Calu3 (cell line): ENCODE measurements at regions not wholly inside any gene's neighbourhood (a gene's known extent, or its start where the extent isn't known, plus 50 kb on each side); places are given as distances from the start of the nearest gene placed in this dataset.

ENCODE experiments used
- BruUV-seq: library from RNA; stranded (reverse); fragments of 400-500 nt; replicated peaks from 2 replicates; lab custom pipeline; 2021; lab: Mats Ljungman, UMichigan
- CTCF ChIA-PET: fragments of 300-600 bp; sonication (Branson Sonifier 250); formaldehyde crosslinking; loops from one replicate; lab custom pipeline; 2022; ENCODE audit warnings: antibody characterized with exemption; lab: Charles Lee
- DNase-seq: peaks from one replicate; pipeline ENCODE4 v3.0.0; 2022
- H3K27ac Mint-ChIP-seq: one replicate; pipeline ENCODE4 v1.8.0; 2022; ENCODE audit warnings: mixed read lengths; ENCODE audit not compliant: unreplicated experiment
- H3K27me3 Mint-ChIP-seq: one replicate; pipeline ENCODE4 v1.8.0; 2022; ENCODE audit warnings: mixed read lengths; ENCODE audit not compliant: unreplicated experiment
- H3K36me3 Mint-ChIP-seq: one replicate; pipeline ENCODE4 v1.8.0; 2022; ENCODE audit warnings: mild to moderate bottlenecking, moderate library complexity, mixed read lengths; ENCODE audit not compliant: insufficient read depth, unreplicated experiment
- H3K4me1 Mint-ChIP-seq: one replicate; pipeline ENCODE4 v1.8.0; 2022; ENCODE audit warnings: mild to moderate bottlenecking, low read depth, mixed read lengths; ENCODE audit not compliant: unreplicated experiment
- H3K4me3 Mint-ChIP-seq: one replicate; pipeline ENCODE4 v1.8.0; 2022; ENCODE audit warnings: mild to moderate bottlenecking, low read depth, moderate library complexity, mixed read lengths; ENCODE audit not compliant: unreplicated experiment
- H3K9me3 Mint-ChIP-seq: one replicate; pipeline ENCODE4 v1.8.0; 2022; ENCODE audit warnings: low read depth, mixed read lengths; ENCODE audit not compliant: unreplicated experiment
- intact Hi-C: fragments of 100-400 bp; cut with micrococcal nuclease; formaldehyde crosslinking; loops from one replicate; pipeline ENCODE4 v1.10.0; 2022; ENCODE audit not compliant: unreplicated experiment
- TF ChIP-seq, protein P1 (sequence below): fragments of 200-600 bp; IDR thresholded peaks from one replicate; pipeline ENCODE4 v1.8.0; 2022; ENCODE audit warnings: antibody characterized with exemption; ENCODE audit not compliant: unreplicated experiment

DNA sequence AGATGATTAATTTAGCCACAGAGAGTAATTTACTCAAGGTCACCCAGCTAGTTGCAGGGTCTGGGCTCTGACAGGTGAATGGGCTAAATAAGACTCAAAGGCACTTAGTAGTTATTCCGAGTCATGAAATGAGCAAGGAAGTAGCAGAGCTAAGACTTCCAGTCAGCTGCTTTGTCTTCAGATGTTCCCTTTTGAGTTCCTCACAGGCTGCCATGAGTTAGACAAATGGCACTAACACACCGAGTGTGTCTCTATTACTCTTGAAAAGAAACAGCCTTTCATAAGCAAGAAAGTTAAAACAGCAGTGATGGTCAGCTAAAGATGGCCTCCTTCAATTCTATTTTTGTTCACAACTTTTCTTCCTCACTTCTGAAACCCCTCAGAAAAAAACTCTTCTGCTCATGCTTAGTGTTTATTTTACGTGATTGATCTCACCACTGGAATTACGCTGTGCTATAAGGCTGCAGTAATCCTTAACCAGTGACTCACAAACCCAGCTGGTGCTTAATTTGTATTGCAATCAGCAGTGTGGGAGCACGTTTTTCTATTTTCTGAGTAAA lies 389.1 kb downstream of the AASDHPPT start:
- TF ChIP-seq, protein P1, sequence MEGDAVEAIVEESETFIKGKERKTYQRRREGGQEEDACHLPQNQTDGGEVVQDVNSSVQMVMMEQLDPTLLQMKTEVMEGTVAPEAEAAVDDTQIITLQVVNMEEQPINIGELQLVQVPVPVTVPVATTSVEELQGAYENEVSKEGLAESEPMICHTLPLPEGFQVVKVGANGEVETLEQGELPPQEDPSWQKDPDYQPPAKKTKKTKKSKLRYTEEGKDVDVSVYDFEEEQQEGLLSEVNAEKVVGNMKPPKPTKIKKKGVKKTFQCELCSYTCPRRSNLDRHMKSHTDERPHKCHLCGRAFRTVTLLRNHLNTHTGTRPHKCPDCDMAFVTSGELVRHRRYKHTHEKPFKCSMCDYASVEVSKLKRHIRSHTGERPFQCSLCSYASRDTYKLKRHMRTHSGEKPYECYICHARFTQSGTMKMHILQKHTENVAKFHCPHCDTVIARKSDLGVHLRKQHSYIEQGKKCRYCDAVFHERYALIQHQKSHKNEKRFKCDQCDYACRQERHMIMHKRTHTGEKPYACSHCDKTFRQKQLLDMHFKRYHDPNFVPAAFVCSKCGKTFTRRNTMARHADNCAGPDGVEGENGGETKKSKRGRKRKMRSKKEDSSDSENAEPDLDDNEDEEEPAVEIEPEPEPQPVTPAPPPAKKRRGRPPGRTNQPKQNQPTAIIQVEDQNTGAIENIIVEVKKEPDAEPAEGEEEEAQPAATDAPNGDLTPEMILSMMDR = no peak
- Mint-ChIP-seq H3K36me3 (no peaks in the 10 kb centered on the region), H3K27ac (no peak overlapping the region), H3K4me3 (no peak overlapping the region), H3K27me3 (no peaks in the 10 kb centered on the region), H3K9me3 (peaks cover 4% of the 10 kb centered on the region), H3K4me1 (no peaks in the 10 kb centered on the region)
- no peak for DNase-seq
- intact Hi-C loops = no loop called here
- CTCF ChIA-PET = no interaction called here
- no TSS peak for BruUV-seq

DNA sequence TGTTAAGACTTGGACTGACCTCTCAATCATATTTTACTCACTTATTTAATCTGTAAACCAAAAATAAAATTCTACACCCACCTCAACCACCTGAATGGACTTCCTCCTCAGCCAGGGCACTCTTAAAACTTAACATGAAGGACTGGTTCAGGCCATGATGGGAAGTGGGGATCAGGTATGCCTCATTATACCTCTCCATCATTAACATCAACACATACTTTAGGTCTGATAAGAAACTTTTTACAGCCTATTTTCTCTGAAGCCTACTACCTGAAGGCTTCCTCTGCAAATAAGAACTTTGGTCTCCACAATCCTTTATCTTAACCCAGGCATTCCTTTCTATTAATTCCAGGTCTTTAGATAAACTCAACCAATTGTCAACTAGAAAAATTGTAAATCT lies 390.0 kb downstream of the AASDHPPT start:
- BruUV-seq = no TSS peak
- TF ChIP-seq, protein P1 = no peak
- peaks cover 4% of the 10 kb centered on the region for H3K9me3 Mint-ChIP-seq
- CTCF ChIA-PET = no interaction called here
- H3K36me3 Mint-ChIP-seq = no peaks in the 10 kb centered on the region
- no peak overlapping the region for H3K4me3 Mint-ChIP-seq
- no peaks in the 10 kb centered on the region for H3K27me3 Mint-ChIP-seq
- no peak for DNase-seq
- H3K27ac Mint-ChIP-seq = no peak overlapping the region
- intact Hi-C loops = no loop called here
- H3K4me1 Mint-ChIP-seq = no peaks in the 10 kb centered on the region

DNA sequence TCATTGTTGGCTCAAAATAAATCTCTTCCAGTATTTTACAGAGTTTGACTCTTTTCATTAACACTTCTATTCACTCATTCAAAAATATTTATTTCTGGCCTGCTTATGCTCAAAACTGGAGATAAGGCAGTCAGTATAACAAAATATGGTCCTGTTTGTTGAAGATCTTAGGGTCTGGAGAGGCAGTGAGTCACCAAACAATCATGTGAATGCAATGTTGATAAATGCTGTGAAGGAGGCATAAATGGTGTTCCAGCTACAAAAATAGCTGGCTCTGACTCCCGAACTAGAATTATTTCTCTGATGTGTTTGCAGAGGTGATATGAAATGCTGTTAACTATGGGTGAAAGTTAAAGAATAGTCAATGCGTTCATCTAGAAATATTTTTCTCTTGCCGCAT lies 390.6 kb downstream of the AASDHPPT start:
- no peaks in the 10 kb centered on the region for H3K36me3 Mint-ChIP-seq
- H3K9me3 Mint-ChIP-seq = peaks cover 4% of the 10 kb centered on the region
- no peak for DNase-seq
- H3K27ac Mint-ChIP-seq = no peak overlapping the region
- TF ChIP-seq, protein P1 = no peak
- intact Hi-C loops = no loop called here
- CTCF ChIA-PET = no interaction called here
- no peaks in the 10 kb centered on the region for H3K4me1 Mint-ChIP-seq
- BruUV-seq = no TSS peak
- no peak overlapping the region for H3K4me3 Mint-ChIP-seq
- H3K27me3 Mint-ChIP-seq = no peaks in the 10 kb centered on the region

DNA sequence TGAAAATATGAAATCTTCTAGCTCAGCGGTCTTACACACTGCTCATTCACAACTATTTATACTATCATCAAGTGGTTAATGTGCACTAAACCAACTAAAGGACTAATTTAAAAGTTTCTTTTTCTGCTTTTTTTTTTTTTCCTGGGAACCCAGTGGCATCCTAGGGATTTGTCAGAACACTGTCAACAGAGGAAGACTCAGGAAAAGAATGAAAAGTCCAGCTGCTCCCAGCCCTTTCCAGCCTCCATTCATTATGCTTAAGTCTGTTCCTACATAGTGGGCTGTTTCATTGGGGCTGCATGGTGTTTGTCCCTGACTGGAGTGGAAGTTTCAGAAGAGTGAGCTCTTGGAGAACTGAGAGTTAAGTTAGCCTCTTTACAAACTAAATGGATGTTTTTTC lies 391.1 kb downstream of the AASDHPPT start:
- no peaks in the 10 kb centered on the region for H3K36me3 Mint-ChIP-seq
- H3K4me3 Mint-ChIP-seq = no peak overlapping the region
- intact Hi-C loops = no loop called here
- CTCF ChIA-PET = no interaction called here
- DNase-seq = no peak
- H3K9me3 Mint-ChIP-seq = peaks cover 4% of the 10 kb centered on the region
- H3K27me3 Mint-ChIP-seq = no peaks in the 10 kb centered on the region
- TF ChIP-seq, protein P1 = no peak
- BruUV-seq = no TSS peak
- no peaks in the 10 kb centered on the region for H3K4me1 Mint-ChIP-seq
- H3K27ac Mint-ChIP-seq = no peak overlapping the region
